ENCODE measurements at regions not wholly inside any gene's neighbourhood (a gene's known extent, or its start where the extent isn't known, plus 50 kb on each side); places are given as distances from the start of the nearest gene placed in this dataset.

- no peaks in the 10 kb centered on the region for H4K20me1 ChIP-seq (ENCODE audit: control insufficient read depth, insufficient read depth)
- no peak overlapping the region for H2AFZ ChIP-seq (ENCODE audit: control insufficient read depth, low read depth, low read length)
- ChIA-PET CTCF (interaction anchor here (0.6 to 2.1 kb wide), 6 partner anchors 13 to 529 kb away, joined by 3 to 9 read pairs (median 6); no protein-coding TSS in a partner anchor), SMC1A (ENCODE audit: uncharacterized antibody, unreplicated experiment) (interaction anchor here (0.6 to 1.3 kb wide), 2 partner anchors 12 to 526 kb away, joined by 3 to 5 read pairs; no protein-coding TSS in a partner anchor), RAD21 (ENCODE audit: unreplicated experiment) (interaction anchor here (0.9 to 1.2 kb wide), 4 partner anchors 523 to 933 kb away, joined by 3 to 5 read pairs (median 4); no protein-coding TSS in a partner anchor), POLR2A (no interaction called here)
- H3K27me3 ChIP-seq (replicated peaks in 1 of 2; ENCODE audit: control insufficient read depth in 2 of 2, insufficient read depth in 2 of 2, low read length in 1 of 2): no peaks in the 10 kb centered on the region
- TF ChIP-seq CREB1 (IDR thresholded peaks at IDR 0.05; ENCODE audit: low read depth) (no peak), ZZZ3 (IDR thresholded peaks at IDR 0.05; ENCODE audit: control insufficient read depth, insufficient read length, low read depth) (no peak), SUZ12 (IDR thresholded peaks at IDR 0.05; ENCODE audit: unreplicated experiment) (no peak), IRF3 (IDR thresholded peaks at IDR 0.05) (no peak), MYB (IDR thresholded peaks at IDR 0.05; ENCODE audit: borderline replicate concordance, low read depth, low read length) (no peak), HDGF (IDR thresholded peaks at IDR 0.05) (no peak), CTCF (IDR thresholded peaks at IDR 0.05 in 2 of 3, conservative IDR thresholded peaks at IDR 0.05 in 1 of 3; ENCODE audit: control insufficient read depth in 2 of 3, extremely low read depth in 1 of 3, insufficient read depth in 1 of 3, low read depth in 3 of 3, low read length in 3 of 3) (peak; percentile 2 to 39 (median 11); a peak in 2 of 6 replicates), RAD21 (IDR thresholded peaks at IDR 0.05; ENCODE audit: insufficient read depth, low read depth, low read length) (peak; percentile 53), SMAD5 (IDR thresholded peaks at IDR 0.05; ENCODE audit: low read depth) (no peak), SMC3 (IDR thresholded peaks at IDR 0.05; ENCODE audit: borderline replicate concordance, low read length) (peak; percentile 30; the same call in 1 of the 2 replicates)
- no peak for DNase-seq (ENCODE audit: low read depth, low spot score)
- H3K79me2 ChIP-seq (ENCODE audit: control insufficient read depth, insufficient read depth, low read length): no peaks in the 10 kb centered on the region
- no peak overlapping the region for H3K27ac ChIP-seq (ENCODE audit: control insufficient read depth, insufficient read depth)
- H3K9ac ChIP-seq (ENCODE audit: control insufficient read depth, insufficient read depth, low read length): no peak overlapping the region
- intact Hi-C loops (cut with micrococcal nuclease; ENCODE audit: unreplicated experiment) (loop anchor here (2.0 kb wide), 1 partner anchor 527 kb away; no protein-coding TSS in a partner anchor), in situ Hi-C loops (cut with MboI) (no loop called here)
- H3K9me3 ChIP-seq (replicated peaks; ENCODE audit: control insufficient read depth, insufficient read depth, low read length): no peaks in the 10 kb centered on the region
- ATAC-seq: peak; percentile 58
- H3K4me1 ChIP-seq (ENCODE audit: control insufficient read depth, insufficient read depth, low read length): no peaks in the 10 kb centered on the region
- no peak overlapping the region for H3K4me2 ChIP-seq (ENCODE audit: control insufficient read depth, insufficient read depth)
- BruUV-seq (replicated peaks): no TSS peak
- H3K36me3 ChIP-seq (ENCODE audit: control insufficient read depth in 2 of 2, insufficient read depth in 2 of 2, low read length in 1 of 2): no peaks in the 10 kb centered on the region
- H3K4me3 ChIP-seq: no peak overlapping the region
- FAIRE-seq: peak; percentile 44
Measured at GRCh38 chr4:149897783-149898182, 82.1 kb upstream of the IQCM start.

All from GM12878 (cell line).